SK-N-SH (cell line): ENCODE measurements at regions not wholly inside any gene's neighbourhood (a gene's known extent, or its start where the extent isn't known, plus 50 kb on each side); places are given as distances from the start of the nearest gene placed in this dataset.

Source experiments
- CTCF ChIA-PET: fragments of 300-600, 350-600 bp; formaldehyde crosslinking; extraction: SDS; loops from one replicate; lab custom pipeline; 2021; lab: Yijun Ruan, JAX
- POLR2A ChIA-PET: fragments of 350-600 bp; sonication (Branson Sonifier 250); formaldehyde crosslinking; extraction: SDS; loops from one replicate; lab custom pipeline; 2020; ENCODE audit warnings: antibody characterized with exemption, inconsistent platforms; lab: Yijun Ruan, JAX
- DNase-seq: peaks from one replicate; pipeline ENCODE4 v3.0.0; 2012
- H2AFZ ChIP-seq: fragments of 200-600 bp; sonication (generic); 2 replicates; pipeline ENCODE4 v1.8.1; 2016; ENCODE audit warnings: antibody characterized with exemption, mild to moderate bottlenecking, low read depth
- H3F3A ChIP-seq: fragments of 200-600 bp; sonication (generic); replicated peaks from 2 replicates; pipeline ENCODE3; 2016; ENCODE audit warnings: antibody characterized with exemption, mild to moderate bottlenecking; ENCODE audit not compliant: insufficient read depth
- H3K27ac ChIP-seq, 2 experiments: fragments of 200-500 bp in 1 of 2; fragments of 200-600 bp in 1 of 2; sonication (Bioruptor generic) in 1 of 2; sonication (generic), shearing (Covaris generic) in 1 of 2; 2 replicates each; pipeline versions ENCODE4 v1.5.1 to v1.6.1; 2014 to 2016; ENCODE audit warnings: low read depth in 2 of 2, inconsistent platforms in 1 of 2, low read length in 1 of 2, mild to moderate bottlenecking in 1 of 2, mixed read lengths in 1 of 2
- H3K27me3 ChIP-seq: fragments of 200-600 bp; sonication (generic), shearing (Covaris generic); 2 replicates; pipeline ENCODE4 v1.6.1; 2016; ENCODE audit warnings: mixed run types; ENCODE audit not compliant: insufficient read depth
- H3K36me3 ChIP-seq, 2 experiments: fragments of 200-500 bp in 1 of 2; fragments of 200-600 bp in 1 of 2; sonication (Bioruptor generic) in 1 of 2; sonication (generic) in 1 of 2; replicated peaks in 1 of 2; 2 replicates each; pipeline versions ENCODE3 to v1.5.1; 2014 to 2016; ENCODE audit warnings: low read length in 1 of 2, mild to moderate bottlenecking in 1 of 2; ENCODE audit not compliant: insufficient read depth in 2 of 2, control insufficient read depth in 1 of 2
- H3K4me1 ChIP-seq, 2 experiments: fragments of 200-500 bp in 1 of 2; fragments of 200-600 bp in 1 of 2; sonication (Bioruptor generic) in 1 of 2; sonication (generic), shearing (Covaris generic) in 1 of 2; 2 replicates each; pipeline versions ENCODE4 v1.5.1 to v1.6.1; 2014 to 2016; ENCODE audit warnings: low read depth in 1 of 2, low read length in 1 of 2, mixed run types in 1 of 2; ENCODE audit not compliant: insufficient read depth in 2 of 2, control insufficient read depth in 1 of 2
- H3K4me2 ChIP-seq: fragments of 200-600 bp; sonication (generic), shearing (Covaris generic); 2 replicates; pipeline ENCODE4 v1.6.1; 2017; ENCODE audit warnings: mixed run types
- H3K4me3 ChIP-seq, 2 experiments: fragments of 200-500 bp in 1 of 2; fragments of 200-600 bp in 1 of 2; sonication (Bioruptor generic) in 1 of 2; sonication (generic), shearing (Covaris generic) in 1 of 2; 2 replicates each; pipeline versions ENCODE4 v1.5.1 to v1.8.1; 2014 to 2016; ENCODE audit warnings: low read depth in 2 of 2, inconsistent platforms in 1 of 2, low read length in 1 of 2, mild to moderate bottlenecking in 1 of 2, mixed read lengths in 1 of 2, moderate library complexity in 1 of 2
- H3K79me2 ChIP-seq: fragments of 200-600 bp; sonication (generic); 2 replicates; pipeline ENCODE4 v1.8.1; 2017; ENCODE audit warnings: mild to moderate bottlenecking; ENCODE audit not compliant: insufficient read depth
- H3K9ac ChIP-seq: fragments of 200-600 bp; sonication (generic); 2 replicates; pipeline ENCODE4 v1.6.1; 2017; ENCODE audit warnings: mixed run types
- H3K9me2 ChIP-seq: fragments of 200-600 bp; sonication (generic); 2 replicates; pipeline ENCODE4 v1.6.1; 2017; ENCODE audit warnings: mixed run types
- H3K9me3 ChIP-seq: fragments of 200-600 bp; sonication (generic); 2 replicates; pipeline ENCODE4 v1.6.1; 2017; ENCODE audit warnings: mixed run types, mild to moderate bottlenecking, moderate library complexity
- H4K20me1 ChIP-seq: fragments of 200-600 bp; sonication (generic); 2 replicates; pipeline ENCODE4 v1.6.1; 2017; ENCODE audit warnings: mild to moderate bottlenecking, mixed run types; ENCODE audit not compliant: insufficient read depth
- FOSL2 ChIP-seq: IDR thresholded peaks from 2 replicates; pipeline ENCODE4 v1.4.0; 2012; ENCODE audit warnings: low read depth, mild to moderate bottlenecking, moderate library complexity, borderline replicate concordance
- MXI1 ChIP-seq: IDR thresholded peaks from 2 replicates; pipeline ENCODE4 v1.6.1; 2012; ENCODE audit warnings: mild to moderate bottlenecking, low read depth, low read length, improper control_type of control experiment
- NFIC ChIP-seq: IDR thresholded peaks from 2 replicates; pipeline ENCODE4 v1.4.0; 2012; ENCODE audit warnings: borderline replicate concordance
- RXRA ChIP-seq: IDR thresholded peaks from 2 replicates; pipeline ENCODE4 v1.4.0; 2012; ENCODE audit warnings: low read depth, mild to moderate bottlenecking, borderline replicate concordance
- SIN3A ChIP-seq: IDR thresholded peaks from 2 replicates; pipeline ENCODE4 v1.6.1; 2012; ENCODE audit warnings: low read depth, mild to moderate bottlenecking, low read length, moderate library complexity, borderline replicate concordance
- SMC3 ChIP-seq: IDR thresholded peaks from 2 replicates; pipeline ENCODE4 v1.6.1; 2012; ENCODE audit warnings: low read depth, low read length, improper control_type of control experiment
- TCF12 ChIP-seq: IDR thresholded peaks from 2 replicates; pipeline ENCODE4 v1.4.0; 2012
- WGBS: methylation state at CpG from one replicate; pipeline ENCODE4 v1.1.6; 2017; ENCODE audit warnings: low lambda C conversion rate; 5-methylcytosine and 5-hydroxymethylcytosine counted together
- TF ChIP-seq, protein P1 (sequence below): IDR thresholded peaks from 2 replicates; pipeline ENCODE4; 2012
- TF ChIP-seq, protein P2 (sequence below): IDR thresholded peaks from 2 replicates; pipeline ENCODE4 v1.4.0; 2012; ENCODE audit warnings: low read depth, borderline replicate concordance
- TF ChIP-seq, protein P3 (sequence below): IDR thresholded peaks from 2 replicates; pipeline ENCODE4 v1.4.0; 2012; ENCODE audit warnings: low read depth, borderline replicate concordance
- TF ChIP-seq, protein P4 (sequence below): fragments of 150-350 bp; IDR thresholded peaks from 2 replicates; pipeline ENCODE4 v1.6.1; 2017; ENCODE audit warnings: antibody characterized with exemption, low read length, low read depth, borderline replicate concordance
- TF ChIP-seq, protein P5 (sequence below): fragments of 150-350 bp; IDR thresholded peaks from 2 replicates; pipeline ENCODE4 v1.6.1; 2016; ENCODE audit warnings: mild to moderate bottlenecking, low read depth, low read length

DNA sequence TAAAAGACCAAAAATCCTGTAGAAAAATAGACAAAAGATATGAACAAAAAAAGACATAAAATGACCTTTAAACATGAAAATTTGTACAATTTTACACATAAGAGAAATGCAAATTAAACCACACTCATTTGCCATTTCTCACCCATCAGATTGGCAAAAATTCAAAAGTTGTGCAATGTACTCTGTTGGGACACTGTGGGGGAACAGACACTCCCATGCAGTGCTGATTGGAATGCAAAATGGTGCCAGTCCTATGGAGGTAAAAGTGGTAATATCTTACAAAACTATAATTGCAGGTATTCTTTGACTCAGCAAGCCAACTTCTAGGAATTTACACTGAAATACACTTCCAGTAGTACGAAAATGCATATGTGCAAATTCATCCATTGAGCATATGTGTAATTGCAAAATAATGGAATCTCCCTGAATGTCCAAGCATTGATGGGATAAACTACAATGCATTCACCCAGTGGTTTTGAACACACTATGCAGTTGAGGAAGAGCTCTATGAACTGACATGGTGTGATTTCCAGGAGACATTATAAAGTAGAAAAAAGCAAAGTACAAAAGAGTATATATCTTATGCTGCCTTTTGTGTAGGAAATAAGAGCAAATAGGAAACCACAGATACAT is 201.8 kb upstream of the ZNF521 start (continued):
- TF ChIP-seq RXRA: no peak

DNA sequence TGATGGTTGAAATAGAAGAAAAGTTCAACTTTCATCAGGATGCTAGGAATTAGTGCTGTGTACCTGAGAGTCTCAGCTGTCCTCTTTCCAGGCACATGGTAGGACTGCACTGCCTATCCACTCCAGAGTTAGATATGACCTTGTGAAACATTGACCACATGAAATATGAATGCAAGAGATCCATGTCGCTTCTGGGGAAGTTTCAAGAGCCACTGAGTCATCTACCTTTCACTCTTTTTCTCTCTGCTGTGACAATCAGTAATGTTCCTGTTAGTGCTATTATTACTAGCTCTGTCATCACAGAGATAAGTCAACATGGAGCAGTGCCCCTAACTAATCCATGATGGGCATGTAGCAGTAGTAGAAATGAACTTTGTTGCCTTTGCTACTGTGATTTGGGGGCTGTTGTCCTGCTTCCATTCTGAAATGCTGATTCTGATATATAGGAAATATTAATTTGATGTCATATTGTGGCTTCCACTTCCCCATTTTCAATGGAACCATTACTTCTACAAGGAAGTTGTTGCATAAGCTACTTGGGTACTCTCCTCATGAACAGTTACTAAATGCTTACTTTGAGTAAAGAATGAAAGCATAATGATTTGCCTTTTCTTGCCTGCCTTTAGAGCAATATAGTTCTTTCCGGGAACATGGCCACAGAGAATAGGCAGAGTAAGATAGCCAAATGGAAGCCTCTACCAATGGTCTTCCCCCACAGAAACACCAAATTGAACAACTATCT is 192.8 kb upstream of the ZNF521 start:
- no peak overlapping the region for H2AFZ ChIP-seq
- H4K20me1 ChIP-seq: no peaks in the 10 kb centered on the region
- no peak for DNase-seq
- H3K9me2 ChIP-seq: no peaks in the 10 kb centered on the region
- no peak overlapping the region for H3K4me3 ChIP-seq
- no peaks in the 10 kb centered on the region for H3K4me1 ChIP-seq
- no peak for TF ChIP-seq NFIC
- no peak for TF ChIP-seq FOSL2
- no peak for TF ChIP-seq SMC3
- TF ChIP-seq, protein P1, sequence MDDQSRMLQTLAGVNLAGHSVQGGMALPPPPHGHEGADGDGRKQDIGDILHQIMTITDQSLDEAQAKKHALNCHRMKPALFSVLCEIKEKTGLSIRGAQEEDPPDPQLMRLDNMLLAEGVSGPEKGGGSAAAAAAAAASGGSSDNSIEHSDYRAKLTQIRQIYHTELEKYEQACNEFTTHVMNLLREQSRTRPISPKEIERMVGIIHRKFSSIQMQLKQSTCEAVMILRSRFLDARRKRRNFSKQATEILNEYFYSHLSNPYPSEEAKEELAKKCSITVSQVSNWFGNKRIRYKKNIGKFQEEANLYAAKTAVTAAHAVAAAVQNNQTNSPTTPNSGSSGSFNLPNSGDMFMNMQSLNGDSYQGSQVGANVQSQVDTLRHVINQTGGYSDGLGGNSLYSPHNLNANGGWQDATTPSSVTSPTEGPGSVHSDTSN: no peak
- no peak for TF ChIP-seq TCF12
- TF ChIP-seq MXI1: no peak
- no peak for TF ChIP-seq SIN3A
- TF ChIP-seq, protein P2, sequence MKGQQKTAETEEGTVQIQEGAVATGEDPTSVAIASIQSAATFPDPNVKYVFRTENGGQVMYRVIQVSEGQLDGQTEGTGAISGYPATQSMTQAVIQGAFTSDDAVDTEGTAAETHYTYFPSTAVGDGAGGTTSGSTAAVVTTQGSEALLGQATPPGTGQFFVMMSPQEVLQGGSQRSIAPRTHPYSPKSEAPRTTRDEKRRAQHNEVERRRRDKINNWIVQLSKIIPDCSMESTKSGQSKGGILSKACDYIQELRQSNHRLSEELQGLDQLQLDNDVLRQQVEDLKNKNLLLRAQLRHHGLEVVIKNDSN: no peak
- TF ChIP-seq, protein P3, sequence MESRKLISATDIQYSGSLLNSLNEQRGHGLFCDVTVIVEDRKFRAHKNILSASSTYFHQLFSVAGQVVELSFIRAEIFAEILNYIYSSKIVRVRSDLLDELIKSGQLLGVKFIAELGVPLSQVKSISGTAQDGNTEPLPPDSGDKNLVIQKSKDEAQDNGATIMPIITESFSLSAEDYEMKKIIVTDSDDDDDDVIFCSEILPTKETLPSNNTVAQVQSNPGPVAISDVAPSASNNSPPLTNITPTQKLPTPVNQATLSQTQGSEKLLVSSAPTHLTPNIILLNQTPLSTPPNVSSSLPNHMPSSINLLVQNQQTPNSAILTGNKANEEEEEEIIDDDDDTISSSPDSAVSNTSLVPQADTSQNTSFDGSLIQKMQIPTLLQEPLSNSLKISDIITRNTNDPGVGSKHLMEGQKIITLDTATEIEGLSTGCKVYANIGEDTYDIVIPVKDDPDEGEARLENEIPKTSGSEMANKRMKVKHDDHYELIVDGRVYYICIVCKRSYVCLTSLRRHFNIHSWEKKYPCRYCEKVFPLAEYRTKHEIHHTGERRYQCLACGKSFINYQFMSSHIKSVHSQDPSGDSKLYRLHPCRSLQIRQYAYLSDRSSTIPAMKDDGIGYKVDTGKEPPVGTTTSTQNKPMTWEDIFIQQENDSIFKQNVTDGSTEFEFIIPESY: no peak
- TF ChIP-seq, protein P4, sequence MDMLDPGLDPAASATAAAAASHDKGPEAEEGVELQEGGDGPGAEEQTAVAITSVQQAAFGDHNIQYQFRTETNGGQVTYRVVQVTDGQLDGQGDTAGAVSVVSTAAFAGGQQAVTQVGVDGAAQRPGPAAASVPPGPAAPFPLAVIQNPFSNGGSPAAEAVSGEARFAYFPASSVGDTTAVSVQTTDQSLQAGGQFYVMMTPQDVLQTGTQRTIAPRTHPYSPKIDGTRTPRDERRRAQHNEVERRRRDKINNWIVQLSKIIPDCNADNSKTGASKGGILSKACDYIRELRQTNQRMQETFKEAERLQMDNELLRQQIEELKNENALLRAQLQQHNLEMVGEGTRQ: no peak
- TF ChIP-seq, protein P5, sequence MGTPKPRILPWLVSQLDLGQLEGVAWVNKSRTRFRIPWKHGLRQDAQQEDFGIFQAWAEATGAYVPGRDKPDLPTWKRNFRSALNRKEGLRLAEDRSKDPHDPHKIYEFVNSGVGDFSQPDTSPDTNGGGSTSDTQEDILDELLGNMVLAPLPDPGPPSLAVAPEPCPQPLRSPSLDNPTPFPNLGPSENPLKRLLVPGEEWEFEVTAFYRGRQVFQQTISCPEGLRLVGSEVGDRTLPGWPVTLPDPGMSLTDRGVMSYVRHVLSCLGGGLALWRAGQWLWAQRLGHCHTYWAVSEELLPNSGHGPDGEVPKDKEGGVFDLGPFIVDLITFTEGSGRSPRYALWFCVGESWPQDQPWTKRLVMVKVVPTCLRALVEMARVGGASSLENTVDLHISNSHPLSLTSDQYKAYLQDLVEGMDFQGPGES: no peak
- ChIA-PET POLR2A (no interaction called here), CTCF (no interaction called here)
- H3K36me3 ChIP-seq: no peaks in the 10 kb centered on the region
- H3K79me2 ChIP-seq: no peaks in the 10 kb centered on the region
- WGBS: 49% methylated on average over 2 of the region's 2 CpGs
- no peaks in the 10 kb centered on the region for H3F3A ChIP-seq
- no peaks in the 10 kb centered on the region for H3K27me3 ChIP-seq
- no peak overlapping the region for H3K27ac ChIP-seq
- no peaks in the 10 kb centered on the region for H3K9me3 ChIP-seq
- no peak overlapping the region for H3K4me2 ChIP-seq
- no peak overlapping the region for H3K9ac ChIP-seq
